NCI-H226 (cell line): ENCODE measurements at regions not wholly inside any gene's neighbourhood (a gene's known extent, or its start where the extent isn't known, plus 50 kb on each side); places are given as distances from the start of the nearest gene placed in this dataset.

Experiments
- DNase-seq: peaks from one replicate; pipeline ENCODE4 v3.0.0-alpha.2; 2015

DNA sequence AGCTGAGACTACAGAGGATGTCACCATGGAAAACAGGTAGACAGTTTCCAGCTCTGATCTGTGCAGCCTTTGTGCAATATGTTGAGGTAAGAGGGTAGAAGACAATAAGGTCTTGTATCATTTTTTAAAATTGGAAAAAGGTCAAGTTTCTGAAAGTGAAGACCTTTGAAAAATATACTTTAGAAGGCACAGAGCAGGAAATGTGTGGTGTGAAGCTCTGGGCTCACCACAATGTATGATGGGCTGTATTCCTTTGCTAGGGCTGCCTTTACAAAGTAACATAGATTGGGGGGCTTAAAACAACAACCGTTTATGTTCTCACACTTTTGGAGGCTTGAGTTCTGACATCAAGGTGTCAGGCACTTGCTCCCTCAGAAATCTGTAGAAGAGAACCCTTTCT lies 514.3 kb upstream of the JARID2 start:
- no peak for DNase-seq

DNA sequence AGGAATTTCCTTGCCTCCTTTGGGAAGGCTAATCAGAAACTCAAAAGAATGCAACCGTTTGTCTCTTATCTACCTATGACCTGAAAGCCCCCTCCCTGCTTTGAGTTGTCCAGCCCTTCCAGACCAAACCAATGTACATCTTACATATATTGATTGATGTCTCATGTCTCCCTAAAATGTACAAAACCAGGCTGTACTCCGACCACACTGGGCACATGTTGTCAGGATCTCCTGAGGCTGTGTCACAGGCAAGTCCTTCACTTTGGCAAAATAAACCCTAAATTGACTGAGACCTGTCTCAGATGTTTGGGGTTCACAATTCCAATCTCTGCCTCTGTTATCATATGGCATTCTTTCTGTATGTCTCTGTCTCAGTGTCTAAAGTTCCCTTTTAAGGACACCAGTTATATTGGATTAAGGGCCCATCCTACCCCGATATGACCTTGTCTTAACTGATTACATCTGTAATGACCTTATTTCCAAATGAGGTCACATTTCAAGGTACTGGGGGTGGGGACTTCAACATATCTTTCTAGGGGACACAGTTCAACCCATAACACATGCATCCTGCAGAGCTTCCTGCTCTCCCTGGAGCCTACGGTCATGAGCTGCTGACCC lies 513.5 kb upstream of the JARID2 start:
- DNase-seq: no peak

DNA sequence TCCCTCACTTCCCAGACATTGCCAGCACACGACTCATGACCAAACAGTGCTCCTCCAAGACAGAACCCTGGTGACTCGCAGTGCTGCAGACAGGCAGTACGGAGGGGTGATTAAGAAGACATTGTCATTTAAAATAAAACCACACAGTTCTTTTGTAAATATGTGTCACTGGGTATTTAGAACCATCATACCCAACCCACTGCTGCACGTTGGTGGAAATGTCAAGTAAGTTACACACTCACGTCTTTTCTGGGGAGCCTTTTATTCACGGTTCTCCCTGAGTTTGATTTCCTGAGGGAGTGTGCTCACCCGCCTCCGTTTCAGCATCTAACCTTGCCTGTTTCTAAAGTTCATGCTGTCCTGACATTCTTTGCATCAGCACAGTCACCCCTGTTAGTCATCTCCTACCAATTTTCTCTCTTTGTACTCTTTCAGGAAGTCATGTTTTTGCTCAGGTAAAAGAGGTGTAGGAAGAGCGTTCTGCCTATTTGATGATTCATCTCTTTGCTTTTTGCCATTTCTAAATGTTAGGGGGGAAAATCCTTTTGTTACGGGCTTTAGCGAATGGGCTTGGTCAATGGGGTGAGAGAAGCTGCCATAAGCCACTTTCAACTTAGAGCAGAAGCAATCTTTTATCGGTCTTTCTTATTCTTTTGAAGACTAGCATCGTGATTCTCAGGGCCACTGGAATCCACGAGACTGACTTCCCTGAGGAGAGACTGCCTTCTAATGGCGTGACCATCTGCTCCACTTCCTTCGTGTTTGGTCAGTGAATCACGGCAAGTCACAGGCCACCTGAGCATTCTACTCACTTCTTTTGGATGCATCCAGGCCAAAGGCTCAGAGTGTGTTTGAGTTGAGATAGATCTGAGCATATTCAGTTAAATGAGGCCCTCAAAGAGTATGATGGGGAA lies 512.8 kb upstream of the JARID2 start:
- DNase-seq: peak; percentile 45

DNA sequence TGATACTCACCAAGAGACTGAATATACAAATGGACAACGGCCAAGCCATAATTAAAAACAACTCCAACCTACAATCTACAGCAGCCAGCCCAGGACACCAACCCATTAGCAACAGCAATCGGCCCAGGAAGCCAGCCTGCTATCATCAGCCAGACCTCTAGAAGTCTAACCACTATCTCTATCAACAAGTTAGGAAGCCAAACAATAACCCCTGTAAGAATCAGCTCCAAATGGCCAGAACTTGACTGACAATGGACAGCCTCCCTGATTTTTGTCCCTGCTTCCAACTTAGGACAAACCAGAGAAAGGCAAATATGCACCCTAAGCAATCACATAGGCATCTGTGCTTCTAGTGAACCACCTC lies 511.8 kb upstream of the JARID2 start:
- DNase-seq: no peak

DNA sequence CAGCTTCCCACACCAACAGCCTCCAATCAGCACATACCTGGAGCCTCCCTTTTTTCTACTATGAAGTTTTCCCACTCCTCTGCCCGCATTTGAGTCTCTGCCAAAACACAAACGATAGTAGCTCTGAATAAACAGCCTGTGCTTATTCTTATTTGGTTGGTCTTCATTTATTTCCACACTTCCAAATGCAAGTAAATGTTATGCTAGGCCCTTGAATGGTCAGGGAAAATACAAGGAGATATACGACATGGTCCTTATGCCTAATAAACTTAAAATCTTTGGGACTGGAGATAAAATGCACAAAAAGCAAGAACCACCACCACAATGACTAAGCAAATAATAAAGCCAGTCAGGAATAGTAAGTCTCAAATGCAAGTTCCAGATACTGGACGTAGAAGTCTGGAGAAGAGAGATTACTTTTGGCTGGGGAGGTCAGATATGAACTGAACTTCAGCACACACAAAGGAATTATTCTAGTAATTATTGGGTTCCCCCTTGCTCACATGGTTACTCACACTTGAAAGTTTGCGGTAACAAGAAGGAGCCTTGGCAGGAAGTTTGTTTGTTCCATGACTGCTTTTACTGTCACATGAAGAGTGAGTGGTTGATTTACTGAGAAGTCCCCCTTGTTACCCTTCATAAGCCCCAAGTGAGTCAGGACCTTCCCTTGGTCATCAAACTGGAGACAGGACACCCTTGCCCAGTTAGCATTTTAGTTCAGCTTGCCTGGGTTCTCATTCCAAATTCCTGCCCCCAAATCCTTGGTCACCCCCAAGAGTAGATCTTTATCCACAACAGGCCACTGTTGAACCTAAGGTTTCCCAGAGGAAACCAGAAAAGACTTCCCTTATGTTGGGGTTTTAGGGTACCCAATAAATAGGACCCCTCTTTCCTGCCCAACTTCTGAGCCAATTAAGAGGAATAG lies 511.2 kb upstream of the JARID2 start:
- DNase-seq: no peak

DNA sequence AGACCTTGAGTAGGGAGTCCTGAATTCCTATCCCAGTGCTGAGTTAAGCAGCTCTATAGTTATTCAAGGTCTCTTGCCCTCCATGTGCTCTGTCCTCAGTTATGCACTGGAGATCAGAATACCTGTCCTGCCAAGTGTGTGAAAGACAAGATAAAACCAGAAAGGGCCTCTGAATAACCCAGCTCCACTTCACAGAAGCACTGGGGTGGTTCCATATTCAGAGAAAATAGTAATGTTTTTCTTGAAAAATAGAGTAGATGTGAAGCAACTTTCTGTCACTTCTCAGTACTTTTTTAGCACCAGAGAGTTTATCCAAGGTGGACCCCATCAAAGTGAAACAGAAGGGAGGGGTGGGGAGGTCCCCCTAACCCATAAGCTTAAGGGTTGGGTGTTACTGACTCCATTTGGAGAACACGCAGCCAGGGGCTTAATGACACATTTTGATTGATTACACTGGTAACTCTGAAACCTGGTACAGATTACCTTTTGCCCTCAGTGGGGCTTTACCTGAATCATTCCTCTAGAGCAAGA lies 509.8 kb upstream of the JARID2 start:
- no peak for DNase-seq

DNA sequence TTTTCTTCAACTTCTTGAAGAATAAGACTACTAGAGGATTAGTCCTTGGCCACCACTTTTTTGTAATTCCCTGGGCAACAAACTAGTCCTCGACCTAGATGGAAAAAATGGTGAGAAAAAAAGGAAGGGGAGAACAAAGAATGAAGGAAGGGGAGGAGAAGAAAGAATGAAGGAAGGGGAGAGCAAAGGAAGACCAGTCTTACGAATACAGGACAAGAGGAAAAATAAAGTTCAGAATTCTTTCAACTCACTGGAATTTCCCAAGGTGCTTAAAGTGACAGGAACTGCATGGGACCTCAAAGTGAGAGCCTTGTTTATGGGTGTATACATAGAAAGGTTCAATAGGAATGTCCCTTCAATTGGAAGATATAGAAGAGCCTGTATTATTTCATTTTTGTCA lies 509.3 kb upstream of the JARID2 start:
- DNase-seq: no peak

DNA sequence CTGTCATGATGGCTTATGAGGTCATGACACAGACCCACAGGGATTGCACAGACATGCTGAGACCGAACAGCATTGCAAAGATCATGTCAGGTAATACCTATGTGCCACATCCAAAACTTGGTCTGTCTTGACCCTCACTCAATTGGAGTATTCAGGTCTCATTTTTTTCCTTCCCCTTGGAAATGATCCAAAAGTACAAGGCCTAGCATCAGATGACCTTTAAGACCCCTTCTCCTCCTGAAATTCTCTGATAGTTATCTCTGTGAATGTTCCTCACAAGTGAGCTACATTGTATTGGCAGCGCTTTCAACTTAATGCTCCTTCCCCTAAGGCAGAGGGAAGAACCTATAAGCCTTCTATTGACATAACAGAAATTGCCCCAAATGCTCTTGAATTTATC lies 507.4 kb upstream of the JARID2 start:
- no peak for DNase-seq

DNA sequence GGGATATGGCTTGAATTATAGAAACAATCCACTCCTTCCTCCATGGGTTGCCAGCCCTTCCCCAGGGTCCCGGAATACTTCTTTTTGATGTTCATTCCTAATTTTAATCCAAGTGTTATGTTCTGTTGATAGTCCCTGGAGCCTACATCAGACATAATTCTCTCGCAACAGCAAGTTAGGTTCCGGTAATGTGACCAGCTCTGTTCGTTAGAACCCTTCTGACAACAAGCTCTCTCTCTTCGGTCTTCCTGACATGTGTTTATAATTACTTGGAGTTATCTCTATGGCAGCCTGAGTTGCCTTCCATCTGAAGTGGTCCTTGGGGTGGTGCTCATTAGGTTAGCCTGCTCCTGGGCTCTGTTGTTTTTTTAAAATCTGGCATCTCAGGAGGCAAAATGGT lies 506.9 kb upstream of the JARID2 start:
- no peak for DNase-seq

DNA sequence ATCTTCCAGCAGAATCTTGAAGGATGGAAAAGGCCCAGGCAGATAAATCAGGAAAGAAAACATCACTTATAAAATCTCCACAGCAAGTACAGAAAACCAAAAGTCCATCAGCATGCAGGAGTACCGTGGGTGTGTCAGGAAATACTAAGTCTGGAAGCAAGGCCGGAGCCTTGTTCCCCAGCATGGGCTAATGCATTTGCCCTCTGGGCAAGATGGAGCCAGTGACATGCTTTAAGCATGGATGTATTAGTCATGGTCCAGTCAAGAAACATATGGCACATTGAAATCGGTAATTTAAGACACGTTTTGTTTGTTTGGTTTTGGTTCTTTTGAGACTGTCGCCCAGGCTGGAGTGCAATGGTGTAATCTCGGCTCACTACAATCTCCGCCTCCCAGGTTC lies 506.0 kb upstream of the JARID2 start:
- DNase-seq: no peak

DNA sequence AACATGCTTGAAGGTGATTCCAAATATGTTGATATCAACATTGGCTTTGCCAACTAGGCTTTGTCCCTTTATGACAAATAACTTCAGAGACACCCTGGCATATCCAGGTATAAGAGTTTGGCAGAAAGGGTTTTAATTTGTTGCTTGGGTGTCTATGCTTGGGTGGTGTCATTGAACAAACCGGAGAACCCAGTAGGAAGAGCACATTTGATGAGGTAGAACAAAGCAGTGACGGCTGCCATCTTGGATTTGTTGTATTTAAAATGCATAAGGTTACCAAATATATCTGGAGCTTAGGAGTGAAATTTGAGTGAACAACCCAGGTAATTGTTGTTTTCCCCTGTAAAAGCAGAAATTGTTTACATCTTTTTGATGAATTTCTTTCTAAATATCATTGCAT lies 503.7 kb upstream of the JARID2 start:
- DNase-seq: no peak

DNA sequence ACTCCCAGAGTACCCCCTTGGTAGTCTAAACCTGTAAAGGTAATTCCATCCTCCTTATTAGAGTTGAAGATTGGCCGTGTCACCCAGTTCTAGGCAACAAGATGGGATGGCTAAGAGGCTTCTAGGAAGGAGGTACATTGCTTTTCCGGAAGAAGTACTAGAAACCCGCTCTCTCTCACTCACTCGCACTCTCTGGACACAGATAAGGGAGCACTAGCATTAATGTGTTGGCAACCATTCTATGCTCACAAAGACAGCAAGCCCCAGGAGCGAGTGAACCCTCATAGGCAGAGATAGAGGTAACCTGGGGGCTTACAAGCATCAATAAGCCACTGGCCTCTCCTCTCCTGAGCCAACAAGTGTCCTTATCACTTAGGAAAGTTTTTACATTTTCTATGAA lies 503.2 kb upstream of the JARID2 start:
- DNase-seq: no peak

DNA sequence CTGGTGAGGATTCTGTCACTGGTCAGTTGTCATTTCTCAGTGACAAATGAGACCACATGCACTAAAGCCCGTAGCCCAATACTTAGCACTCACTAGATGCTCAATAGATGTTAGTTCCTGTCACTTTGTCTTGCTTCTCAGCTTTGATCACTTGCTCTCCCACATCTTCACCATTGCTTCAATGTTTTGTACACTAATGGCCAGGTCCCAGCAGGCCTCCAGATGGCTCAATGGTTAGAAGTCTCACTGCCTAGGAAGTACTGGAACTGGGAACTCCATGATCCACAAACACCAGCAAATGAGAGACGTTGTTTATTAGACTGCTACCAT lies 502.8 kb upstream of the JARID2 start:
- DNase-seq: no peak

DNA sequence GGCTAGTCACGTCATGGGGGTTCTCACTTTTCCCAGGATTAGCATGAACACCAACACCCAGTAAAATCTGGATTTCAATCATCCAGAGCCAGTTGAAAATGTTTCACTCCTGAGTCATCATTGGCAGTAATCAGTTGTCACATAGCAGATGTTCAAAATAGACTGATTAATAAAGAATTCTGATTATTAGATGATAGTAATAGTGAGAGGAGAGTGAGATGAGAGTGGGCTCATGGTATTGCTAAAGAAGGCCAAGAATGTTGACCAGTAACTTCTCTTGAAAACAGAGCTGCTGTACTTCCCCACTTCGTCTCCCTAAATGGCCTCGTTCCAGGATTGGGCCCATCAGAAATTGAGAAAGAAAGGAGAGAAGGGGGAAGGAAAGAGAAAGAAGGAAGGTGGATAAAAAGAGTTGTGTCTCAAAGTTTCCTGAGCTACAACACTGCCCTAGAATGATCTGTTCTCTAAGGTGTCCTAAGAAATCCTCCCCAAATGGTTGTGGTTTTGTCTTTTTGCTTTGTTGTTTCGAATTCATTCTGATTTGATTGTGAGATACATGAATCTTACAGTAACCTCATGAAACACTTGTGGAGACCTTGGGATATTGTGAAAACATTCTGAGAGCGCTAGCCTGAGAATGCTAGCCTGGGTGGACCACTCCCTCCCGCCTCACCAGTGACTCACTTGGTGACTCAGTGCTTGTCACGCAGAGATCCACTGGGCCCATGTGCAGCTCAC lies 502.2 kb upstream of the JARID2 start:
- peak; percentile 97 for DNase-seq

DNA sequence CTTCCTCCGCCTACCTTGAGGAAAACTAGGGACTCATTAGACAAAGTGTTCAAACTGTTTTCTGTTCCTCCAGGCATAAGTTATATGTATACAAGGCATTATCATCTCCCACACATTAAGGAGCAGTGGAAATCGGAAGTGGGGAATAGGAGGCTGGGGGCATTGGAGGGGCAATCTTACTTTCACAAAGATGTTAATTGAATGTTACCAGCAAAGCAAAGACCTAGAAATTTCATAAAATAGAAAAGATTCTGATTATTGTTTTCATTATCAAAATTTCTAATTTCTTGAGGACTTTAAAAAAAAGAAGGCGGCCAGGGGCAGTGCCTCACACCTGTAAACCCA lies 501.7 kb upstream of the JARID2 start:
- no peak for DNase-seq

DNA sequence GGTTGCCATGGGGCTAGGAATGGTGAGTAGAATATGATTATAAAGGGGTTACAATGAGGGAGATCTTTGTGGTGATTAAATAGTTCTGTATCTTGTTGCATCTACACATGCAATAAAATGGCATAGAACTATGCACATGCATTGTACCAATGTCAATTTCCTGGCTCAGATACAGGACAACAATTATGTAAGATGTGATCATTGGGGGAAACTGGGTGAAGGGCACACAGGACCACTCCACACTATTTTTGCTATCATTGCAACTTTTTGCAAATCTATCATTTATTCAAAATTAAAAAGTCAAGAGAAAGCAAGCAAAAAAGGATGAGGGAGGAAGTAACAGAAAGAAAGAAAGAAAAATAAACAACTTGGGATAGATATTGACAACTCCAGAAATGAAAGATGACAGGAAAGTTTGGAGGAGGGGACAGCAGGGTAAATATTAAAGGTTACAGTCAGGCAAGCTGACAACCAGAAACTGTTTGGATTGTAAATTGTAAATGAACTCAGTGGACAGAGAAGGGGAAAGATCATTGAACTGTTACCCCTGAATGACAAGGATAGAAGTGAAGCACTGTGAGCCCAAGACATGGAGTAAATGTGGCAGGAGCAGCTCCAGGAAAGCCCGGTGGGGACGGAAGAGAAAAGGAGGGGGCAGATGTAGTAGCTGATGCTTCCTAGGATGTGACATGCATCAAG lies 499.6 kb upstream of the JARID2 start:
- no peak for DNase-seq

DNA sequence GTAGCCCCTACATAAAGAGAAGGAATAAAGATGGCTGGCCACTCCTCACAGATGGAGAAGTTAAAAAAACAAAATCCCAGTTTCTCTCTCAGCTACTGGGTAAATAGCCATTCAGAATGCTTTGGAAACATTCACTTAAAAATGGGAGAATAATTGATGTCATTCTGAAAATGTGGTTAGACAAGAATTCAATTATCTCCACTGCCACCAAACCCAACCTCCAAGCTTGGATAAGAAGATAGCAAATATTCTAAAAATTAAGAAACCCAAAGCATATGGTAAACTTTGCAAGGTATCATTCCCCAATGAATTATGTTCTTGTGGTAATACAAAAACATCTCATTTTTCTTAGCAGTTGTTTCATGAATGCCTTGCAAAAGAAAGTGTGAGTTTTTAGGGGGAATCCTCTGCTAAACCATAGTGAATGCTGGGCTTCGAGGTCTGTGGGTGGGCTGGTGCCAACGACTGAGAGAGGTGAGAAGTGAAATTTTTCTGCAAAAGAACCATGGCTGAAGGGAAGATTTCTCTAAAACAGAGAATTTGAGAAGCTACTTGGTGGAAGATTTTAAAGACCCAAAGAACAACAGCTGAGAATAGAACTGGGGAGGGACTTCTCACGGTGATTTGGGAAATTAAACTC lies 497.9 kb upstream of the JARID2 start:
- DNase-seq: peak; percentile 23

DNA sequence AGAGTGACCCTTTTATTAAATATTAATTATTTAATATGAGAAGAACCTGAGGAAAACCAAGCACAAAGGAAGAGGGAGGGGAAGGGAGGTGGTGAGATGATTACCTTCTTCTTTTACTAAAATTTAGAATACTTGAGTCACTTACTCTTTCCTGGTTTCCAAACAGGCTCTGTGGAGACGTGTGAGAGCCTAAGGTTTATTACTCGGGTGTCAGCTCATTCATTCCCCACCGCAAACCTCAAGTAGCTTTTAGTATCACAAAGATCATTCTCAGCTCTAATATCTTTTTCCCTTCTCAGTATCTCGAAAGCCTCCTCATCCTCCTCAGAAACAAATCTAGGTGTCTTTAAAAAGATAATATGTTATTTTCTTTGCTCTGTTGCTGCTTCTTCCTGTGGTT lies 497.2 kb upstream of the JARID2 start:
- no peak for DNase-seq

DNA sequence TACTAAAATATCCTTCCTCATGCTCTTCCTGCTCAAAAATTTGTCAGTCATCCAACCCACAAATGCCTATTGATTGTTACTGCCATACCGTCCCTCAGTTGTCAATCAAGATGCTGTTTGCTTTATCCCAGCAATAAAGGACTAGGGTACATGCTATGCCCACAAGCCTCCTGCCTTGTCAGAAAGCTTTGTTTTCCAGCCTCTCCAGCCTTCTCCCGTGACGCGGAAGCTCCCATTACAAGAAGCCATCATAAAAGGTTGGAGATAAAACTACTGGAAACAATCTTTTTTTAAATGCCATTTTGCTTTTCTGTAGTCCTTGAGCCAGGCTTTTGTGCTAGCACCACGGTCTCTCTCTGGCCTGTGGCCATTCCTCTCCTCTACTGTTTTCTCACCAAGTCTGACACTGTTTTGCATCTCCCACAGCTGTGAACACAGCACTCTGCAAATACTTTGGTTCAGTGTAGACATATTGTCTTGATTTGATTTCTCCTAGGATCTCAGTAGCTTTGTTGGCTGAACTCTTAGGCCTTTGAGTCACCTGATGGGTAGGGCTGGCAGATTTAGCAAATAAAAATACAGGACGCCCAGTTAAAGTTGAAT lies 495.7 kb upstream of the JARID2 start:
- no peak for DNase-seq

DNA sequence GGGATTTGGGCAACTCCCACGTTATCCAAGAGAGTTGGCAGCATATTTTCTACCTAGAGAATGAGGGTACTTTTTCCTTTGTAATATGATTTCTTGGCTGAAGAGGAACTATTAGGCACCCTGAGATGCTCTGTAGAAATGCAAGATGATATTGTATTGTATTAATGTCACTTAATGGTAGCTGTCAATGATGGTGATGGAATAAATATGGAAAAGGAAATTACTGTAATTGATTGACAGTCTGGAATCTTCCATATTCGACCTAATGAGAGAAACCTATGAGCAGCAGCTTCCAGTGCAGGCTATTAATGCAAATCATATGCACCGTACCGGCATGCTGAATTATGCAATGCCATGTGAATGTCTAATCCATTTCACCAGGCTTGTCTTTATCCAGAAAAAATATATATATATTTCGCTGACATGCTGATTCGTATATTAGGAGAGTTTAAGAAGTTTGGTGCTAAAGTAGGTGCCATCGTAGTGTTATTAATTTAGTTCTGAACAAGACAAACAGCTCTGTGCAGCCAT lies 494.2 kb upstream of the JARID2 start:
- no peak for DNase-seq
